ENCODE measurements at regions not wholly inside any gene's neighbourhood (a gene's known extent, or its start where the extent isn't known, plus 50 kb on each side); places are given as distances from the start of the nearest gene placed in this dataset.

DNA sequence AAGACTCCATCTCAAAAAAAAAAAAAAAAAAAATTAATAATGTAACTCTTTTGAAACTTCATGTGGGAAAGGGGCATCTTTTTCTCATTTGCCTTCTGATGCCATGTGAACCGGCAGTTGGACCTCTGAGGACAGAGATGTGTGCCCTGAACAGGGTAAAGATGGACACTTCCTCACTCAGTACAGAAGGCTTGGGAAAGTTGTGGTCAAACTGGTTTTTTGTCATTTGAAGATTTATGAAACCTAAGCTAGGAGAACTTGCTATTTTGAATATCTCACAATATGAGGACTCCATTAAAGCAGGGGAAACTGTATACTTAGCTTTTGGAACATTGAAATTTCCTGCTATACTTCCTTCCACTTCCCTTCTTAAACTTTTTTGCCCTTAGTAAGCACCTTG is 147.5 kb upstream of the ALDH1B1 start:
- Histone ChIP-seq H3K27me3 (ENCODE audit: control insufficient read depth in 1 of 2, insufficient read depth in 2 of 2, low read length in 2 of 2) (peaks cover 0 to 2% of the 10 kb centered on the region in 2 experiments; a peak in 1 of 5 replicates), H3K4me3 (replicated peaks in 1 of 3; ENCODE audit: insufficient read depth in 1 of 3, low read depth in 2 of 3, low read length in 3 of 3) (no peak overlapping the region), H3K27ac (ENCODE audit: extremely low read length, insufficient read depth, low read length) (no peak overlapping the region), H2AFZ (ENCODE audit: low read length) (no peak overlapping the region), H3K79me2 (ENCODE audit: insufficient read depth, low read length) (no peaks in the 10 kb centered on the region), H4K20me1 (ENCODE audit: insufficient read depth, low read length) (no peaks in the 10 kb centered on the region), H3K4me2 (ENCODE audit: low read depth, low read length) (no peak overlapping the region), H3K36me3 (replicated peaks in 1 of 2; ENCODE audit: control insufficient read depth in 1 of 2, insufficient read depth in 2 of 2, low read length in 2 of 2) (no peaks in the 10 kb centered on the region), H3K9me3 (ENCODE audit: low read length) (no peaks in the 10 kb centered on the region), H3K9ac (ENCODE audit: insufficient read depth, low read depth, low read length) (no peak overlapping the region), H3K4me1 (ENCODE audit: insufficient read depth, low read length) (peaks cover 7% of the 10 kb centered on the region)
- in situ Hi-C loops (cut with HindIII; ENCODE audit: extremely low pct_ligation_motif_present, low pct_unique_long_range_greater_than_20kb) = no loop called here
- TF ChIP-seq U2AF2 (IDR thresholded peaks at IDR 0.05; ENCODE audit: low read depth, low read length) = no peak
- no peak for TF ChIP-seq ZKSCAN8 (CRISPR knock-in tag; IDR thresholded peaks at IDR 0.05; ENCODE audit: borderline replicate concordance)
- TF ChIP-seq NFIC (IDR thresholded peaks at IDR 0.05; ENCODE audit: low read length) = no peak
- TF ChIP-seq ZNF24 (IDR thresholded peaks at IDR 0.05) = no peak
- TF ChIP-seq REPIN1 (CRISPR knock-in tag; IDR thresholded peaks at IDR 0.05; ENCODE audit: borderline replicate concordance, low read depth) = no peak
- TF ChIP-seq, protein P1, sequence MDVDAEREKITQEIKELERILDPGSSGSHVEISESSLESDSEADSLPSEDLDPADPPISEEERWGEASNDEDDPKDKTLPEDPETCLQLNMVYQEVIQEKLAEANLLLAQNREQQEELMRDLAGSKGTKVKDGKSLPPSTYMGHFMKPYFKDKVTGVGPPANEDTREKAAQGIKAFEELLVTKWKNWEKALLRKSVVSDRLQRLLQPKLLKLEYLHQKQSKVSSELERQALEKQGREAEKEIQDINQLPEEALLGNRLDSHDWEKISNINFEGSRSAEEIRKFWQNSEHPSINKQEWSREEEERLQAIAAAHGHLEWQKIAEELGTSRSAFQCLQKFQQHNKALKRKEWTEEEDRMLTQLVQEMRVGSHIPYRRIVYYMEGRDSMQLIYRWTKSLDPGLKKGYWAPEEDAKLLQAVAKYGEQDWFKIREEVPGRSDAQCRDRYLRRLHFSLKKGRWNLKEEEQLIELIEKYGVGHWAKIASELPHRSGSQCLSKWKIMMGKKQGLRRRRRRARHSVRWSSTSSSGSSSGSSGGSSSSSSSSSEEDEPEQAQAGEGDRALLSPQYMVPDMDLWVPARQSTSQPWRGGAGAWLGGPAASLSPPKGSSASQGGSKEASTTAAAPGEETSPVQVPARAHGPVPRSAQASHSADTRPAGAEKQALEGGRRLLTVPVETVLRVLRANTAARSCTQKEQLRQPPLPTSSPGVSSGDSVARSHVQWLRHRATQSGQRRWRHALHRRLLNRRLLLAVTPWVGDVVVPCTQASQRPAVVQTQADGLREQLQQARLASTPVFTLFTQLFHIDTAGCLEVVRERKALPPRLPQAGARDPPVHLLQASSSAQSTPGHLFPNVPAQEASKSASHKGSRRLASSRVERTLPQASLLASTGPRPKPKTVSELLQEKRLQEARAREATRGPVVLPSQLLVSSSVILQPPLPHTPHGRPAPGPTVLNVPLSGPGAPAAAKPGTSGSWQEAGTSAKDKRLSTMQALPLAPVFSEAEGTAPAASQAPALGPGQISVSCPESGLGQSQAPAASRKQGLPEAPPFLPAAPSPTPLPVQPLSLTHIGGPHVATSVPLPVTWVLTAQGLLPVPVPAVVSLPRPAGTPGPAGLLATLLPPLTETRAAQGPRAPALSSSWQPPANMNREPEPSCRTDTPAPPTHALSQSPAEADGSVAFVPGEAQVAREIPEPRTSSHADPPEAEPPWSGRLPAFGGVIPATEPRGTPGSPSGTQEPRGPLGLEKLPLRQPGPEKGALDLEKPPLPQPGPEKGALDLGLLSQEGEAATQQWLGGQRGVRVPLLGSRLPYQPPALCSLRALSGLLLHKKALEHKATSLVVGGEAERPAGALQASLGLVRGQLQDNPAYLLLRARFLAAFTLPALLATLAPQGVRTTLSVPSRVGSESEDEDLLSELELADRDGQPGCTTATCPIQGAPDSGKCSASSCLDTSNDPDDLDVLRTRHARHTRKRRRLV (CRISPR knock-in tag; IDR thresholded peaks at IDR 0.05) = no peak
- no peak for TF ChIP-seq ZNF558 (CRISPR knock-in tag; IDR thresholded peaks at IDR 0.05; ENCODE audit: borderline replicate concordance)
- no peak for TF ChIP-seq HNRNPUL1 (IDR thresholded peaks at IDR 0.05; ENCODE audit: low read depth, low read length)
- TF ChIP-seq, protein P2, sequence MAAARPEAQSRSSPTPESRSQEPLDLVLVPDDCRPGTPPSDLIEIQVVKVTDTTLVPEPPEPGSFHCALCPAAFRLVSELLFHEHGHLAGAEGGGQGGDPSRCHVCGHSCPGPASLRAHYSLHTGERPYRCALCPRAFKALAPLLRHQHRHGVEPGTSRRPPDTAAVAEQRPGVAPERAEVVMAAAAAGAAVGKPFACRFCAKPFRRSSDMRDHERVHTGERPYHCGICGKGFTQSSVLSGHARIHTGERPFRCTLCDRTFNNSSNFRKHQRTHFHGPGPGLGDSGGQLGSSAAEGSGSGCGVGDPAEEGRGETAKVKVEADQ (CRISPR knock-in tag; IDR thresholded peaks at IDR 0.05; ENCODE audit: borderline replicate concordance) = no peak
- TF ChIP-seq, protein P3, sequence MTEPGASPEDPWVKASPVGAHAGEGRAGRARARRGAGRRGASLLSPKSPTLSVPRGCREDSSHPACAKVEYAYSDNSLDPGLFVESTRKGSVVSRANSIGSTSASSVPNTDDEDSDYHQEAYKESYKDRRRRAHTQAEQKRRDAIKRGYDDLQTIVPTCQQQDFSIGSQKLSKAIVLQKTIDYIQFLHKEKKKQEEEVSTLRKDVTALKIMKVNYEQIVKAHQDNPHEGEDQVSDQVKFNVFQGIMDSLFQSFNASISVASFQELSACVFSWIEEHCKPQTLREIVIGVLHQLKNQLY (CRISPR knock-in tag; IDR thresholded peaks at IDR 0.05) = no peak
- FAIRE-seq = no peak
- no peak for ATAC-seq
- no peak for DNase-seq (ENCODE audit: low spot score)
- BruUV-seq (replicated peaks) = no TSS peak
- ChIA-PET POLR2A (no interaction called here), CTCF (ENCODE audit: low intra/inter-chr PET ratio, low total read pairs) (no interaction called here)
- WGBS (ENCODE audit: low lambda C conversion rate) = 80% methylated on average over 1 of the region's 1 CpG
- intact Hi-C loops (cut with micrococcal nuclease; ENCODE audit: unreplicated experiment) = no loop called here
